ENCODE measurements at regions not wholly inside any gene's neighbourhood (a gene's known extent, or its start where the extent isn't known, plus 50 kb on each side); places are given as distances from the start of the nearest gene placed in this dataset.

DNA sequence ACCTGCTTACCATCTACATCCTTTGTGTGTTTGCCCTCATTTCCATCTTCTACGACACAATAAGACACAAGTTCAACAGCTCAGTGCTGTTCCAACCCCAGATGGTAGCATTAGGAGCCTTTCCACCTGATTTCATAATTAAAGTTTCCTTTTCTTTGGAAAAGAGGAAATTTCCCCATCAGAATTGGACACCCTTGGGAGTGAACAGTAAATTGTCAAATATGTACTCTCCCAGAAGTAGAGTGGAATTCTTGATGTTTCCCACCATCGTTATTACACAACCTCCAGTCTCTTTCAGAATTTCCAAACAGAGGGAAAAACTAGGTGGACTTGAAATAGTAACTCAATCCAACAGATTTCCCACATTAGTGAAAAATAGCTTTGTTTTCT is 337.6 kb upstream of the OR4E1 start:
- TF ChIP-seq CTCF (IDR thresholded peaks at IDR 0.05 in 2 of 3, conservative IDR thresholded peaks at IDR 0.05 in 1 of 3; ENCODE audit: borderline replicate concordance in 1 of 3, insufficient read depth in 1 of 3, low read depth in 2 of 3, low read length in 2 of 3) (no peak), RAD21 (IDR thresholded peaks at IDR 0.05; ENCODE audit: low read depth) (no peak), ZBTB33 (IDR thresholded peaks at IDR 0.05; ENCODE audit: extremely low read depth, insufficient replicate concordance, low read length) (no peak), JUND (IDR thresholded peaks at IDR 0.05) (no peak), SP1 (IDR thresholded peaks at IDR 0.05; ENCODE audit: low read depth) (no peak)
